ENCODE measurements at regions not wholly inside any gene's neighbourhood (a gene's known extent, or its start where the extent isn't known, plus 50 kb on each side); places are given as distances from the start of the nearest gene placed in this dataset.

GRCh38 chr12:58316926-58317325, 375.6 kb downstream of the ATP23 start:
- Histone ChIP-seq H3K27me3 (ENCODE audit: control insufficient read depth in 2 of 2, insufficient read depth in 2 of 2, low read length in 2 of 2) (no peaks in the 10 kb centered on the region), H3K27ac (ENCODE audit: low read depth in 1 of 2, low read length in 2 of 2) (no peak overlapping the region), H3K4me2 (replicated peaks; ENCODE audit: extremely low read depth, low read length, poor library complexity, severe bottlenecking) (no peak overlapping the region), H3K4me3 (replicated peaks in 1 of 3; ENCODE audit: low read depth in 2 of 3, low read length in 3 of 3) (no peak overlapping the region), H3K9me3 (replicated peaks in 1 of 2; ENCODE audit: control insufficient read depth in 1 of 2, insufficient read depth in 1 of 2, low read length in 2 of 2) (no peaks in the 10 kb centered on the region), H4K20me1 (ENCODE audit: insufficient read depth, low read length) (no peaks in the 10 kb centered on the region), H3K36me3 (replicated peaks in 1 of 2; ENCODE audit: control insufficient read depth in 1 of 2, insufficient read depth in 2 of 2, low read length in 2 of 2) (no peaks in the 10 kb centered on the region), H3K4me1 (ENCODE audit: control insufficient read depth in 1 of 2, insufficient read depth in 2 of 2, low read length in 2 of 2) (no peaks in the 10 kb centered on the region), H3K9ac (ENCODE audit: insufficient read depth, low read length, poor library complexity, severe bottlenecking) (no peak overlapping the region), H2AFZ (ENCODE audit: insufficient read depth, low read depth, low read length, poor library complexity, severe bottlenecking) (no peak overlapping the region), H3K79me2 (ENCODE audit: insufficient read depth, low read length) (no peaks in the 10 kb centered on the region)
- no peak for DNase-seq
- H3K4me3 Mint-ChIP-seq, result no peak overlapping the region
- H3K27ac Mint-ChIP-seq, result no peak overlapping the region
- H3K4me1 Mint-ChIP-seq, result no peaks in the 10 kb centered on the region
- no CpG with 5 or more reads among the region's 2 CpGs for WGBS (ENCODE audit: insufficient coverage)
- intact Hi-C loops (cut with micrococcal nuclease), result no loop called here
- peaks cover 3 to 9% (median 6%) of the 10 kb centered on the region in 7 donors for H3K9me3 Mint-ChIP-seq
- peaks cover 0 to 1% (median 0%) of the 10 kb centered on the region in 3 donors for H3K27me3 Mint-ChIP-seq (ENCODE audit: low read depth in 3 of 3)
- no peaks in the 10 kb centered on the region for H3K36me3 Mint-ChIP-seq
- TF ChIP-seq, protein P1, sequence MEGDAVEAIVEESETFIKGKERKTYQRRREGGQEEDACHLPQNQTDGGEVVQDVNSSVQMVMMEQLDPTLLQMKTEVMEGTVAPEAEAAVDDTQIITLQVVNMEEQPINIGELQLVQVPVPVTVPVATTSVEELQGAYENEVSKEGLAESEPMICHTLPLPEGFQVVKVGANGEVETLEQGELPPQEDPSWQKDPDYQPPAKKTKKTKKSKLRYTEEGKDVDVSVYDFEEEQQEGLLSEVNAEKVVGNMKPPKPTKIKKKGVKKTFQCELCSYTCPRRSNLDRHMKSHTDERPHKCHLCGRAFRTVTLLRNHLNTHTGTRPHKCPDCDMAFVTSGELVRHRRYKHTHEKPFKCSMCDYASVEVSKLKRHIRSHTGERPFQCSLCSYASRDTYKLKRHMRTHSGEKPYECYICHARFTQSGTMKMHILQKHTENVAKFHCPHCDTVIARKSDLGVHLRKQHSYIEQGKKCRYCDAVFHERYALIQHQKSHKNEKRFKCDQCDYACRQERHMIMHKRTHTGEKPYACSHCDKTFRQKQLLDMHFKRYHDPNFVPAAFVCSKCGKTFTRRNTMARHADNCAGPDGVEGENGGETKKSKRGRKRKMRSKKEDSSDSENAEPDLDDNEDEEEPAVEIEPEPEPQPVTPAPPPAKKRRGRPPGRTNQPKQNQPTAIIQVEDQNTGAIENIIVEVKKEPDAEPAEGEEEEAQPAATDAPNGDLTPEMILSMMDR (IDR thresholded peaks at IDR 0.05), result no peak

DNA sequence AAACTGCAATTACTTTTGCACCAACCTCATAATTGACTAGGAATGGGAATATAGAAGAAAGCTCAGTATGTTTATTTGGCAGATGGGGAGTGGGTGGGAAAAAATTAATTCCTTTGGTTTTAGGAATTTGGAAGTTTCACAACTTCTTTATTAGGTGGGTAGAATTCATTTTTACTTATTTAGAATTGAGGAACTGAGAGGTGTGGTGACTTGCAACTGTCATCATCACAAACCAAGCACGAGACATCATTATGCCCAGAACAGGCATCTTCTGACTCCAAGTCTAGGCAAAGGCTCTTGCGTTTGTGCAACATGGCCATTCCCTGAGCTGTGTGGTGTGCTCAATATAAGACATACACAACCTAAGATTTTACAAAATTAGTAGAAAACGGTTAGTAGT, 380.0 kb downstream of the ATP23 start:
- Histone ChIP-seq H3K27ac (ENCODE audit: low read depth in 1 of 2, low read length in 2 of 2) (no peak overlapping the region), H3K79me2 (ENCODE audit: insufficient read depth, low read length) (no peaks in the 10 kb centered on the region), H3K4me2 (replicated peaks; ENCODE audit: extremely low read depth, low read length, poor library complexity, severe bottlenecking) (no peak overlapping the region), H3K4me1 (ENCODE audit: control insufficient read depth in 1 of 2, insufficient read depth in 2 of 2, low read length in 2 of 2) (no peaks in the 10 kb centered on the region), H3K36me3 (replicated peaks in 1 of 2; ENCODE audit: control insufficient read depth in 1 of 2, insufficient read depth in 2 of 2, low read length in 2 of 2) (no peaks in the 10 kb centered on the region), H3K9ac (ENCODE audit: insufficient read depth, low read length, poor library complexity, severe bottlenecking) (no peak overlapping the region), H2AFZ (ENCODE audit: insufficient read depth, low read depth, low read length, poor library complexity, severe bottlenecking) (no peak overlapping the region), H3K9me3 (replicated peaks in 1 of 2; ENCODE audit: control insufficient read depth in 1 of 2, insufficient read depth in 1 of 2, low read length in 2 of 2) (no peaks in the 10 kb centered on the region), H4K20me1 (ENCODE audit: insufficient read depth, low read length) (no peaks in the 10 kb centered on the region), H3K27me3 (ENCODE audit: control insufficient read depth in 2 of 2, insufficient read depth in 2 of 2, low read length in 2 of 2) (no peaks in the 10 kb centered on the region), H3K4me3 (replicated peaks in 1 of 3; ENCODE audit: low read depth in 2 of 3, low read length in 3 of 3) (no peak overlapping the region)
- Mint-ChIP-seq H3K4me1 (no peaks in the 10 kb centered on the region), H3K27ac (no peak overlapping the region), H3K9me3 (peaks cover 0 to 10% (median 5%) of the 10 kb centered on the region in 7 donors), H3K36me3 (no peaks in the 10 kb centered on the region), H3K4me3 (no peak overlapping the region), H3K27me3 (ENCODE audit: low read depth in 3 of 3) (peaks cover 0 to 1% (median 0%) of the 10 kb centered on the region in 3 donors)
- TF ChIP-seq, protein P1 (IDR thresholded peaks at IDR 0.05), result no peak
- intact Hi-C loops (cut with micrococcal nuclease), result no loop called here
- DNase-seq, result no peak
- no CpG with 5 or more reads among the region's 3 CpGs for WGBS (ENCODE audit: insufficient coverage)

Measured in CD14-positive monocyte (primary cell).